ENCODE measurements at regions not wholly inside any gene's neighbourhood (a gene's known extent, or its start where the extent isn't known, plus 50 kb on each side); places are given as distances from the start of the nearest gene placed in this dataset.
"Not testable (repeated sequence)": the region's sequence is repeated elsewhere in the genome, so short reads cannot be mapped to it uniquely, and the experiment has no call there.

DNA sequence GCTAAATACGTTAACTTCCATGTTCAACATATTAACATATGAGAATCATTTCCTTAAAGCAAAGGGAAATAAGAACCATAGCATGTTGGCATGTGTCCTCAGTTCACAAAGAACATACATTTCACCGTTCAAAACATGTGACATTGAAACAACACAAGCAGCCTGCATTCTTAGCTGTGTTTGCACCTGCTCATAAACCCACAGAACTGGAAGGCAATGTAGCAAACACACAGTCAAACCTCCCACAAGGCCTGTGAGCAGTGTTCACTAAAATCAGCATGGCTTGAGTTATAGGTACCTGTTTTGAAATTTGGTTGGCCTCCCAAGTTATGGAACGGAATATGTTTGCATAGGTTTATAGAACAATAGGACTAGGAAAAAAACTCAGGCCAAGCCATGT, 504.9 kb upstream of the AMELY start:
- DNase-seq (ENCODE audit: low read depth in 3 of 3): no peak

DNA sequence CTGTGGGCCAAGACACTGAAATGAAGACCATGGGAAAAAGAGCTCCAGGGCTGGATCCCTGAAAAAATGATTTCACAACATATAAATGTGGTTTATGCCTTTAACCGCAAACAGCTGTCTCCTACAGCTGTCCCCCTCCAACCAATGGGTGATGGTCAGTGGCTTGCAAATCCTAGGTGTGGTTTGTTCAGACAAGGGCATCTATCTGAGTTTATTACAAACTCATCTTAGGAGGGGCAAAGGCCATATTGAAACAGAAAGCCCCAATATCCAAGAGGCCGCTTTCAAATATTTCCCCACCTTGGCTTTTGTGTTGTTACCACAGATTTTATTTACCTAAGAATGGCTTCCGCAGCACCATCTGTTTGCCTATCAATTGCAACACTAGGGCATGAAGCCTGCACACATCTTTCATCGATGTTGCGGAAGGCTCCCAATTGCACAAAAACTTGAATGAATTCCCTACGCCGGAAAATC, 503.6 kb upstream of the AMELY start:
- no peak for DNase-seq (ENCODE audit: low read depth in 3 of 3)

DNA sequence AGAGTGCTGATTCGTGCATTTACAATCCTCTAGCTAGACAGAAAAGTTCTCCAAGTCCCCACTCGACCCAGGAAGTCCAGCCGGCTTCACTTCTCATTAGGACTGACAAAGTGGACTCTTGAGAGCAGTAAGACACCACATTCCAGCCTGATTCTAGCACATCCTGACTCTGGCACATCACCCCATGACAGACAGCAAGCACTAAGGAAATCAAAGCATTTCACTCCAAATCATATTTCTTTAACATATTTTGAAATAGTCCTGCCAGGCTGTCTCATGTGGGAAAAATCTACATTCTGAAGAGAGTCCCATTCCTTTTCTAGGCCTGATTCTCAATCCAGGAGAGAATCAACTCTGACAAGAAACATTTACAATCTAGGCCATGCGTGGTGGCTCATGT, 478.5 kb upstream of the AMELY start:
- DNase-seq (ENCODE audit: low read depth in 3 of 3): no peak

DNA sequence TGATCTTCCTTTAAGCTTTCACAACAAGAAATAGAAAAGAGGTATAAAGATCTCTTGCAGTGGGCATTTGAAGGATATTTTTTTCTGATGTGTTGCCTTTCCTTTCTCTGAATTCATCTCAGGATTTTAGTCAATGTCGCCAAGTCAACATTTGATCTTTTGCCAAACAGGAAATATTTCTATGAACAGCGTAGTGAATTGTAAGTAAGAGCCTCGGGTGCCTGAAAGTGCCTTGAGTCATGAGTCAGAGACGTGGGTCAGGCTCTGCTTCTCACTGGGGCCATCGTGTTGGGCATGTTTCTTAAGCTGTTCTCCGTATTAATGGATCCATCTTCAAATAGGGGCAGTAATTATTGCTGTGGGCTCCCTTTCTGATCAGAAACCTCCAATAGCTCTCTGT, 471.4 kb upstream of the AMELY start:
- DNase-seq (ENCODE audit: low read depth in 3 of 3): no peak

DNA sequence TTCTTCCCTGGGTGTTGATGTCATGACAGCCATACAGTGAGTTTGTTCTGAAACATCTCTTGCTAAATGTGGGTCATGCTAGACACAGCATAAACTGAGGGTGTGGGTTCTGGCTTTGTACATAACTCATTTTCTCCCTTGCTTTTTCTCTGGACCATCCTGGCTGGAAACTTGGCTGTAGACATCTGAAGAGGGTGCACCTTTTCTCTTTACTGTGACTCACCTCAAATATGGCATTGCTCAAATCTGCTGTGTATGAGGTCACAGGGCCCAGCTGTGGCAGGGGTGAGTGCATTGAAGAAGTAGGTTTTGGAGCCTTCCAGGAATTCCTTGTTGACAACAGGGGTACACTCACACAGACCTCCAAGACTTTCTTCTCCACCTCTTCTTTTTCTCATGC, 465.5 kb upstream of the AMELY start:
- DNase-seq (ENCODE audit: low read depth in 3 of 3): no peak

DNA sequence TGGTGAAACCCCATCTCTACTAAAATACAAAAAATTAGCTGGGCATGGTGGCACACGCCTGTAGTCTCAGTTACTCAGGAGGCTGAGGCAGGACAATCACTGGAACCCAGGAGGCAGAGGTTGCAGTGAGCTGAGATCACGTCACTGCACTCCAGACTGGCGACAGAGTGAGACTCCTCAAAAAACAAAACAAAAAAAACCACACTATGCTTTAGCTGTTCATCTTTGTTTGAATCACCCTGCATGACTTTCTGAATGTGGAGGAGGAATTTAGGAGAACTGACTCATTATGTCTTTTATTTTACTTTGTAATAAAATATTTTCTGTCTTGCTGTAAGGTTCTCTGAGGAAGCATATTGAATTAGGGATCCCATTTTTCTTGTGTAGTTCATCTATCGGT, 462.9 kb upstream of the AMELY start:
- peak in 1 of 3 donors; percentile 1 for DNase-seq (ENCODE audit: low read depth in 3 of 3)

DNA sequence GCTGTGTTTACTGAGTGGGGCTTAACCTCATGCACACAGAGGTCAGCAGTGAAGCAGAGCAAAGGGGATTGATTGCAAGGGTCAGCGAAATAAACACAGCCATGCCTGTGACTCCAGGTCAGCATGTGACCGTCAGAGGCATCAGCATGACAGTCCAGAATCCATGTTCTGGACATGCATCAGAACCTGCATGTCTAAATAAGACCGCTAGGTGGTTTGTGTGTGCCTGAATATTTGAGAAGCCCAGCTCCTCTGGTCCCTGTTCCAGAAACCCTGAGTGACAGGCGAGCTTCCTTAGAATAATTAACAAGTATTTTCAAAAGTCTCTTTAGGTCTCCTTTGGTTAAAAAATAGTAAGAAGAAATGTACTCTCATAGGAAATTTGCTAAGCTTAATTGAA, 460.4 kb upstream of the AMELY start:
- not testable (repeated sequence) for DNase-seq (ENCODE audit: low read depth in 3 of 3)

DNA sequence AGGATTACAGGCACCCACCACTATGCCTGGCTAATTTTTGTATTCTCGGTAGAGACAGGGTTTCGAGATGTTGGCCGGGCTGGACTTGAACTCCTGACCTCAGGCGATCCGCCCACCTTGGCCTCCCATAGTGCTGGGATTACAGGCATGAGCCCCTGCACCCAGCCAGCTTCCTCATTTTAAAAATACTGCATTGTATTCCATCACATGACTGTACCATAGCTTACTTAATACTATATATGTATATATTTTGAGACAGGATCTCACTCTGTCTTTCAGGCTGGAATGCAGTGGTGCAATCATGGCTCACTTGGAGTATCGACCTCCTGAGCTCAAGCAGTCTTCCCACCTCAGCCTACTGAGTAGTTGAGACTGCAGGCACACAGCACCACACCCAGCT, 459.5 kb upstream of the AMELY start:
- not testable (repeated sequence) for DNase-seq (ENCODE audit: low read depth in 3 of 3)

DNA sequence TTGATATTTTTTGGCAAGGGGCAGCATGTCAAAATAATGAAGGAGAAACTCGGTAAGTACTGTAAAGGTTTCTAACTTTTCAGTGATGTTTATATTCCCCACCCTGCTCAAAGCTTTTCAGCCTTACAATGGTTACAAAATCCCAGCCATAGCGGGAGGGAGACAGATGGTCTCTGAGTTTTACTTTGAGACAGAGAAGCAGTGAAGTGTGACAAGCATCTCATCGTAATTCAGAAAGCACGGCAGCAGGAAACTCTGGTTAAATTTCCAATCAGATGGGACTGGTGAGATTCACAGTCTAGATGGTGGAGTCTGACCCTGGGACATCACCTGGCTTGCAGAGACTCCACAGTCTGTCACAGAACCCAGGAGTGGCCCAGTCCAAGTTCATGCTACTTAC, 448.0 kb upstream of the AMELY start:
- DNase-seq (ENCODE audit: low read depth in 3 of 3): no peak

DNA sequence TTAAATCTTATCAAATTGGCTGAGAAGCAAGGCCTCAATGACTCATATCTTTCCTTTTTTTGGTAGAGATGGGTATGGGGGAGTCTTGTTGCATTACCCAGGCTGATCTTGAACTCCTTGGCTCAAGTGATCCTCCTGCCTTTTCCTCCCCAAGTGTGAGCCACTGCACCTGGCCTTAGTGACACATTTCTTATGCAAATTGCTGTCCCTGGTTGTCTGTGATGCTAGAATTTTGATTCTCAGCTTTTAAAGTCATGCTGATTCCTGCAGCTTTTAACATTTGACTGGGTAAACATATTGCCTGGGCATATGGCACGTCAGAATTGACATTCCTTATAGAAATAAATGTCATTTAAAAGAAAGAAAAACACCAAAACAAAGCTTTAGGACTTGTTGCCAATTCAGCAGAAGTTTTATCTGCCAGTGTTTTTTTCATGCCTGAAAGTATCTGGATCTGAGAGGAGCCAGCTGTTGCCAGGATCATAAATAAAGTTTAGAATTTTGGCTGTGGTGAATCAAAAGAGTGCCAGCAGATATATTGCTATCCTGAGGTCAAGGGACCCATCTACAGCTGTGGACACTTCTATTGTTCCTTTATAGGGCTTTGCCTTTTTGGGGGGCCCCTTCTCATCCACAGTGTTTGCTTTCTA, 446.7 kb upstream of the AMELY start:
- no peak for DNase-seq (ENCODE audit: low read depth in 3 of 3)

DNA sequence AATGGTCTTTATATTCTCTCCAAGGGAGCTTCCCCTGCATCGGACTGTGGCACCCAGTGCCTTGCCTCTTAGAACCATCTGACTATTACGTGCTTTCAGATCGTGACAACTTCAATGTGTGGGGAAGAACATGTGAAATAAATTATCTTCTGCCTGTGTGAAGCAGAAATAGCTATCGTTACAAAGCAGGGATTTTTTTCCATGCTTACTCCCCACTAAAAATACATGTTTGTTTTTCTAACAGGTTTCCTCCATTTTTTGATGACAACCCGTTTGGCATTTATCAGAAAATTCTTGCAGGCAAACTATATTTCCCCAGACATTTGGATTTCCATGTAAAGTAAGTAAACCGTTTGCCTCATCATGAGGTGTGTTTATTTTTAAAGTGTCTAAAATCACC, 444.3 kb upstream of the AMELY start:
- not testable (repeated sequence) for DNase-seq (ENCODE audit: low read depth in 3 of 3)

DNA sequence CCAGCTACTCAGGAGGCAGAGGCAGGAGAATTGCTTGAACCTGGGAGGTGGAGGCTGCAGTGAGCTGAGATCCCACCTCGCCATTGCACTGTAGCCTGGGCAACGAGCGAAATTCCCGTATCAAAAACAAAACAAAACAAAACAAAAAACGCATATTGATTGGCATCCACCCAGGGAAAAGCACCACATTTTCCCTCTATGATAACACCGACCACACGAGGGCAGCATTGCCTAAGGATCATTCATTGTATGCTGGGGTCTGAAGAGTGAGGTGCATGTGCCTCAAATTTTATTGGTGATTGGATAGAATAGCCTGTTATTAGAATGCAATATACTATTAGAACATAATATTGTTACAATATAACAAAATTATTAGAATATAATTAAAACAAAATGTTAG, 433.1 kb upstream of the AMELY start:
- DNase-seq (ENCODE audit: low read depth in 3 of 3): no peak

DNA sequence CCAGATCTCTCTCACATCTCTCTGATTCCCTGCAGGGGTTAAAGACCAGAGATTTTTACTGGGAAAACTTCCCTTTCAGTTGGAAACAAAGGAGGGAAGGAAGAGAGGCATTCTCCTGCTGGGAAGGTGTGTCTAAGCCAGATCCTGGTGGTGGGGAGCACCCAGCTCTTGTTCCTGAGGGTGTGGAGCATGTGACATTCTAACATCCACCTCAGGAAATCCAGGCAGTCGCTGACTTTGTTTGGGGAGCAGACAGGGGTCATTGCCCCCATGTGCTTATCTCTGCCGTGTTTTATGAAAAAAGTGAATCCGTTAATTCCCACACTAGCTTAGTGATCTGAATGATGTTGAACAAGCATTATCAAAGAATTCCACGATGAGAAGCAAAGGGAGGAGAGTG, 431.7 kb upstream of the AMELY start:
- no peak for DNase-seq (ENCODE audit: low read depth in 3 of 3)

DNA sequence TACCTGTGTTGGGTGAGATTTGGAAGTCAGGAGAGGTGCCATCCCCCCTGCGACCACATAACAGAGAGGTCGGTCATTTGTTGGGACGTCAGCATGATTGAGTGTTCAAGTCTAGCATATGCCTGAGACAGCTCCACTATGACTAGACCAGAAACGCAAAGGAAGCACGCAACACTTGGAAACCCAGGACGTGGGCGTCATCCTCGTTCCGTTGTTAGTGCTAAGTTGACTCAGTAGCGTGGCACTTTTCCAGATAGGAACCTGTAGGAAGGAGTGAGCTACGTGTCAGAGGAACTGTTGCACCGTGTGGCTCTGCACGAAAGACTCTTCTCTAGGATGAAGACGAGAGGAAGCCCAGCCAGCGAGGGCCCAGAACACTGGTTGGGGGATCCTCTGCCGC, 431.2 kb upstream of the AMELY start:
- peak in 2 of 3 donors; percentile 14 to 29 for DNase-seq (ENCODE audit: low read depth in 3 of 3)

DNA sequence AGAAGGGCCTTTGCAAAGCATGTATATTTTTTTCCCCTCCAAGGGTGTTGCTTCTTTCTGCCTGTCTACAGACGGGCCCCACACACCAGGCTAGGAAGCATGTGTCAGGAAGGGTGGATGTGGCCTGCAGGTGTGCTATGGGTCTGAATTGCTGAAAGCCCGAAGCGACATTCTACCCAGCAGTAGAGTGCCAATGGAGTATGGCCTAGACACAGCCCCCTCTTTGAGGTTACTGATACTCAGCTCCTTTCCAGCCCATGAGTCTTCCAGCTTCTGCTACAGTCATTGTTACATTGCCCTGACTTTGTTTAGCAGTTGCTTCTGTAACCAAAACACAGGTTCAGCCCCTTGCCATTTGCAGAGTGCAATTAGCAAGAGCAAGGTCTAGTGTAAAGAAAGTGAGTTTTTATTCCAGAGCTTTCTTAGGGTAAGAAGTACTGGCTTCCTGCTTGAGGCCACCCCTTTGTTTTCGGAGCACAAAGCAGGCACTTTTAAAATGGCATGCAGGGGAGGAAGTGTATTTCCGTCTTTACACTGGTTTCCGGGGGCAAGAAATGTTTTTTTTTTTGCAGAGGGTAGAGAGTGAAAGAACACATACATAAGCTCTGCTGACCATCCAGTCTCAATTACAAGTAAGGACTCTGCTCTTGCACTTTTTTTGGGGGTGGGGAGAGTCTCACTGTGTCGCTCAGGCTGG, 428.0 kb upstream of the AMELY start:
- DNase-seq (ENCODE audit: low read depth in 3 of 3): no peak

DNA sequence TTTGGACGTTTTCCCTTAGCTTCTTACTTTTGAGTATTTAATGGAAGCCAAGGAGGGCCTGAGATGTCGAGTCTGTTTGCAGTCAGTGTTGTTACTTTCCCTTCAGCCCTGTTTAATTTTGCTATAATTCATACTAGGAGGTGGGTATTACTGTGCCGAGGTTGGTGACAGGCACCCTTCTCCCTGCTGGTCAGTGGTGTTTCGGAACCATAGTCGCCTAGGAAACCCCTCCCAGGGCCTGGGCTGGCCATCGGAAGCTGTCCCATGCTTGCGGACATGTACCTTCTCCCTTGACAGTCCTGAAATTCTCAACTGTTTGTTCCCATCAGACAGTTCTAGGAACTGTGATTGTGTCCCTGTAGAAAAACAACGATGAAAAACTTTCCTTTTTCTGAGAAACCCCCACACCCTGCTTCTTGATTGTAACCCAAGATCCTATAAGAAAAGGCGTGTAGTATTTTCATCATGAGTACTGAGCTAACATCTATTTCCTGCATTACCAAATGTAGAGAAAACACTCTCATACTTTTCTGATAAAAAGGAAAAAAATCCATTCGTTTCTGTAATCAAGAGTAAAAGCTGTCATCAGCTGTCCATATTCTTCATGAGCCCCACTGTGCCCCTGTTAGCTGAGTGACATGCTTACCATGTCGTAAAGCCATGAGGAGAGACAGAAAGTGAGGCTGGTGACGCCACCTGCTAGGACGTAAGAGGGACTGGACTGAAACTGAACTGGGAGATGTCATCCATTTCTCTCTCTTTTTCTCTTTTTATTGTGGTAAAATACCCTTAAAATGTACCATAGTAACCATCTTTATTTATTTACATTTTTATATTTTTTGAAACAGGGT, 424.7 kb upstream of the AMELY start:
- DNase-seq (ENCODE audit: low read depth in 3 of 3): no peak

DNA sequence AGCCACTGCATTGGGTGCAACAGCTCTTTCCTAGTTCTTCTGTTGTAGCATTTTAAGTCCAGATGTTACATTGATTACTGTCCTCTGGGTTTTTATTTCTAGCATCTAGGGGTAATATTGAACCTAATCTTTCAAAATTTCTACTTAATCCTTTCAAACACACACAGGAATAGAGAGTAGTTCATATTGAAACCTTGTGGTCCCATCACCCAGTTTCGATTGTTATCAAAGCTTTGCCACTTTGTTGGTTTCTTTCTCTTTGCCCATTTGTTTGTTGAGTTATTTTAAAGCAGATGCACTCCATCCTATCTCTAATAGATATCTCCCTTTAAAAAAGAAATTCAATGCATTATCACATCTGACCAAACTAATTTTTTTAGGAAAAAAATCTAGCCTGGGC, 422.9 kb upstream of the AMELY start:
- DNase-seq (ENCODE audit: low read depth in 3 of 3): no peak

DNA sequence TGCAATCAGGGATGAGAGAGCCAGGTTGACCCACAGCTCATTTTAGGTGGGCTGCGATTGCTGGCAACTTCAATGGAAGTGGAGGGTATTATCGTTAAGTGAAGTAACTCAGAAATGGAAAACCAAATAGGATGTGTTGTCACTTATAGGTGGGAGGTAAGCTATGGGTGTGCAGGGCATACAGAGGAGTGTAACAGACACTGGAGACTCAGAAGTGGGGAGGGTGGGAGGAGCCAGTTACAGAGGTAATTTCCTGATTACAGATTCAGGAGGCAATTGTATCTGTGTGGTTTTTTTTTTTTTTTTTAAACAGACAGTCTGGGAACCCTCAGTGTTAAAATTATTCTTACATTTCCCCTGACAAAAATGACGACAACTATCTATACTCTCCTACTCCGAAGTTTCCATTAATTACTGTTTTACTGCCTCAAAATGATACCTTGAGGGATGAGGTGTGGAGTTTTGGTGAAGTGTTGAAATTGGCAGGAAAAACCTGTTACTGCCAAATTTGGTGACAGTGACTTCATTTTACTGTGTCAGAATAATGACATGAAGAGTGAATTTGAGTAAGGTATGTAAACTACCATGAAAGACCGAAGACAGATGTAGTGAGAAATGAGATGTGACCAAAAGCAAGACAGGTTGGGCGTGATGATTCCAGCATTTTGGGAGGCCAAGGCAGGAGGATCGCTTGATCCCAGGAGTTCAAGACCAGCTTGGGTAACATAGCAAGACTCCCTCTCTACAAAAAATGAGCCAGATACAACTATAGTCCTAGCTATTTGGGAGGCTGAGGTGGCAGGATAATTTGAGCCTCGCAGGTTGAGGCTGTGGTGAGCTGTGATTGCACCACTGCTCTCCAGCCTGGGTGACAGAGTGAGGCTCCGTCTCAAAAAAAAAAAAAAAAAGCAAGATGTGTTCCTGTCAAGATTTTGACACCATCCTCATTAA, 415.0 kb upstream of the AMELY start:
- peak in 1 of 3 donors; percentile 40 for DNase-seq (ENCODE audit: low read depth in 3 of 3)

DNA sequence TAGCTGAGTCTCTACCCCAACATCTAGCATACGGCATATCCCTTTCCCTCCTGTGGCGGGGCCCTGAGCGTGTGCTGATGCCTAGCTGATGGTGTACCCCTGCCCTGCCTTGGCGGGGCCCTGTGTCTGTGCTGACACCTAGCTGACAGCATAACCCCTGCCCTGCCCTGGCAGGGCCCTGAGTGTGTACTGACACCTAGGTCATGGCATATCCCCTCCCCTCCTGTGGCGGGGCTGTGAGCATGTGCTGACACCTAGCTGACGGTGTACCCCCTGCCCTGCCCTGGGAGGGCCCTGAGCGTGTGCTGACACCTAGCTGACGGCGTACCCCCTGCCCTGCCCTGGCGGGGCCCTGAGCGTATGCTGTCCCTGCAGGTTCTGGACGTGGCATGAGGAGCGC, 414.0 kb upstream of the AMELY start:
- DNase-seq (ENCODE audit: low read depth in 3 of 3): no peak

DNA sequence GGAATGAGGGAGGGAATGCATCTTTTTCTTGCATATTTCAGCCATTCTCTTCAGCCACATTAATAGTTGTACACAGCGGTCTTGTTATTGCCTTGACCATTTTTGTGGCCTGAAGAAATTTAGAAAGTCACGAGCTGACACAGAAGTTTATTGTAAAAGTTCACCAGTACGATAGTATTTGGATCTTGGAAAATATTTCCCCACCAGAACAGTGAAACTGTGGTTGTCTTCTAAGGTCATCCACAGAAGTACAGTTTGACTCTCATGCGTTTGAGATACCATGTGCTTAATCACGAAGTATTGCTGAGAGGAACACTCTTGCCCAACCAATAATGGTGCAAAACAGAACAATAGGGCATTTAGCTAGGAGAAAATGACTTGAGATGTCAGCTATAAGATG, 409.2 kb upstream of the AMELY start:
- no peak for DNase-seq (ENCODE audit: low read depth in 3 of 3)

DNA sequence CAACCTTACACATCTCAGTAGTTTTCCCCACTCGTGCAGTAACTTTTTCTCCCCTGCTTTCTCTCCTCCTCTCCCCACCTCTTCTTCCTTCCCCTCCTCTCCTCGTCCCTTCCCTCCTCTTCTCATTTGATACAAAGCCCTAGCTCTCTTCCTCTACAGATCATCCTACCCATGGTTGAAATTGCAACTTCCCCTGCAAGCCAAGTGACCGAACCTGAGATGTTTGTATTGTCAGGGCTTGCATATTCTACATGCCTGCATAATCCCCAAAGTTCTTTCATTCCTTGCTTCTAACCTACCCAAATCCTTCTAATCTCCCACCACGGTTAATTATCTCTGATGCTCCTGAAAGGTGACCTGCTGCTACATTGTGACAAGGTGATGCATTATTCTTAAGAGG, 408.6 kb upstream of the AMELY start:
- not testable (repeated sequence) for DNase-seq (ENCODE audit: low read depth in 3 of 3)

DNA sequence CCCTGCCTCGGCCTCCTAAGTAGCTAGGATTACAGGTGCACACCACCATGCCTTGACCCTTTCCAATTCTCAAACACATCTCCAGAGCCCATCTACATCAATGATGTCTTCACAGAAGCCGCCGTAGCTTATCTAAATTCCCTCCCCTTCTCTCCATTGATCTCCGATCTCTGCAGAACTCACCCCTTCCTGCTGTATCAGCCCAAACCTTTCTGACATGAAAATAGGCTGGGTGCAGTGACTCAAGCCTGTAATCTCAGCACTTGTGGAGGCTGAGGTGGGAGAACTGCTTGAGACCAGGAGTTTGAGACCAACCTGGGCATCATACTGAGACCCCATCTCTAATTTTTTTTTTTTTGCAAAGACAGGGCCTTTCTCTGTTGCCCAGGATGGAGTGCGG, 406.6 kb upstream of the AMELY start:
- no peak for DNase-seq (ENCODE audit: low read depth in 3 of 3)
